ENCODE measurements at regions not wholly inside any gene's neighbourhood (a gene's known extent, or its start where the extent isn't known, plus 50 kb on each side); places are given as distances from the start of the nearest gene placed in this dataset.

GRCh38 chr17:33511670-33512069 is 218.6 kb upstream of the ASIC2 start:
- TF ChIP-seq CTCF (conservative IDR thresholded peaks at IDR 0.05; ENCODE audit: low read depth, low read length) (no peak), EZH2 (IDR thresholded peaks at IDR 0.05; ENCODE audit: borderline replicate concordance, low read depth, low read length, poor library complexity, severe bottlenecking) (no peak)
